ENCODE measurements at regions not wholly inside any gene's neighbourhood (a gene's known extent, or its start where the extent isn't known, plus 50 kb on each side); places are given as distances from the start of the nearest gene placed in this dataset.
"Not testable (repeated sequence)": the region's sequence is repeated elsewhere in the genome, so short reads cannot be mapped to it uniquely, and the experiment has no call there.

GRCh38 chr1:37175666-37176215 is 141.4 kb upstream of the GRIK3 start:
- no peak overlapping the region for H3K4me3 ChIP-seq (ENCODE audit: low read length in 2 of 2)
- ATAC-seq (ENCODE audit: low FRiP score): no peak
- H3K4me1 ChIP-seq (ENCODE audit: control insufficient read depth in 1 of 2, insufficient read depth in 2 of 2, low read length in 2 of 2): no peaks in the 10 kb centered on the region
- H3K27me3 ChIP-seq (ENCODE audit: control insufficient read depth in 1 of 2, insufficient read depth in 2 of 2, low read length in 1 of 2): no peaks in the 10 kb centered on the region
- no peaks in the 10 kb centered on the region for H3K9me3 ChIP-seq (ENCODE audit: control insufficient read depth, low read length)
- DNase-seq: no peak
- no peaks in the 10 kb centered on the region for H3K36me3 ChIP-seq (ENCODE audit: control insufficient read depth in 1 of 2, insufficient read depth in 2 of 2, low read length in 1 of 2)
- intact Hi-C loops (cut with DNase I): no loop called here
- H3K27ac ChIP-seq (ENCODE audit: low read depth in 1 of 2, low read length in 2 of 2): no peak overlapping the region

- H3K27me3 ChIP-seq (ENCODE audit: control insufficient read depth in 1 of 2, insufficient read depth in 2 of 2, low read length in 1 of 2): no peaks in the 10 kb centered on the region
- no peak for ATAC-seq (ENCODE audit: low FRiP score)
- intact Hi-C loops (cut with DNase I): no loop called here
- DNase-seq: no peak
- 53 to 87% methylated on average over 1 of the region's 1 CpG for WGBS, 2 donors
- H3K9me3 ChIP-seq (ENCODE audit: control insufficient read depth, low read length): no peaks in the 10 kb centered on the region
- no peaks in the 10 kb centered on the region for H3K36me3 ChIP-seq (ENCODE audit: control insufficient read depth in 1 of 2, insufficient read depth in 2 of 2, low read length in 1 of 2)
- no peak overlapping the region for H3K27ac ChIP-seq (ENCODE audit: low read depth in 1 of 2, low read length in 2 of 2)
- H3K4me1 ChIP-seq (ENCODE audit: control insufficient read depth in 1 of 2, insufficient read depth in 2 of 2, low read length in 2 of 2): no peaks in the 10 kb centered on the region
- no peak overlapping the region for H3K4me3 ChIP-seq (ENCODE audit: low read length in 2 of 2)
Measured at GRCh38 chr1:37176269-37176668, 142.0 kb upstream of the GRIK3 start.

GRCh38 chr1:37177230-37177864 is 143.0 kb upstream of the GRIK3 start:
- Histone ChIP-seq H3K27ac (ENCODE audit: low read depth in 1 of 2, low read length in 2 of 2) (no peak overlapping the region), H3K9me3 (ENCODE audit: control insufficient read depth, low read length) (peaks cover 4% of the 10 kb centered on the region), H3K4me3 (ENCODE audit: low read length in 2 of 2) (no peak overlapping the region), H3K36me3 (ENCODE audit: control insufficient read depth in 1 of 2, insufficient read depth in 2 of 2, low read length in 1 of 2) (no peaks in the 10 kb centered on the region), H3K27me3 (ENCODE audit: control insufficient read depth in 1 of 2, insufficient read depth in 2 of 2, low read length in 1 of 2) (no peaks in the 10 kb centered on the region), H3K4me1 (ENCODE audit: control insufficient read depth in 1 of 2, insufficient read depth in 2 of 2, low read length in 2 of 2) (no peaks in the 10 kb centered on the region)
- ATAC-seq (ENCODE audit: low FRiP score): no peak
- WGBS, 2 donors: 61 to 62% methylated on average over 10 of the region's 10 CpGs
- intact Hi-C loops (cut with DNase I): no loop called here
- no peak for DNase-seq

- WGBS, 2 donors: 50 to 51% methylated on average over 5 of the region's 5 CpGs
- no peak overlapping the region for H3K4me3 ChIP-seq (ENCODE audit: low read length in 2 of 2)
Measured at GRCh38 chr1:37181425-37181824, 147.1 kb upstream of the GRIK3 start.

GRCh38 chr1:37184789-37185188 is 150.5 kb upstream of the GRIK3 start:
- DNase-seq: no peak
- Histone ChIP-seq H3K4me1 (ENCODE audit: control insufficient read depth in 1 of 2, insufficient read depth in 2 of 2, low read length in 2 of 2) (no peaks in the 10 kb centered on the region), H3K36me3 (ENCODE audit: control insufficient read depth in 1 of 2, insufficient read depth in 2 of 2, low read length in 1 of 2) (no peaks in the 10 kb centered on the region), H3K4me3 (ENCODE audit: low read length in 2 of 2) (no peak overlapping the region), H3K27me3 (ENCODE audit: control insufficient read depth in 1 of 2, insufficient read depth in 2 of 2, low read length in 1 of 2) (no peaks in the 10 kb centered on the region), H3K9me3 (ENCODE audit: control insufficient read depth, low read length) (peaks cover 4% of the 10 kb centered on the region), H3K27ac (ENCODE audit: low read depth in 1 of 2, low read length in 2 of 2) (no peak overlapping the region)
- 47 to 49% methylated on average over 1 of the region's 1 CpG for WGBS, 2 donors
- ATAC-seq (ENCODE audit: low FRiP score): no peak
- intact Hi-C loops (cut with DNase I): no loop called here

More at GRCh38 chr1:37181425-37181824, 147.1 kb upstream of the GRIK3 start:
- Histone ChIP-seq H3K36me3 (ENCODE audit: control insufficient read depth in 1 of 2, insufficient read depth in 2 of 2, low read length in 1 of 2) (no peaks in the 10 kb centered on the region), H3K9me3 (ENCODE audit: control insufficient read depth, low read length) (peaks cover 4% of the 10 kb centered on the region), H3K27ac (ENCODE audit: low read depth in 1 of 2, low read length in 2 of 2) (no peak overlapping the region), H3K4me1 (ENCODE audit: control insufficient read depth in 1 of 2, insufficient read depth in 2 of 2, low read length in 2 of 2) (no peaks in the 10 kb centered on the region), H3K27me3 (ENCODE audit: control insufficient read depth in 1 of 2, insufficient read depth in 2 of 2, low read length in 1 of 2) (no peaks in the 10 kb centered on the region)
- ATAC-seq (ENCODE audit: low FRiP score): no peak
- intact Hi-C loops (cut with DNase I): no loop called here
- DNase-seq: no peak

- 79 to 83% methylated on average over 1 of the region's 1 CpG for WGBS, 2 donors
- H3K27me3 ChIP-seq (ENCODE audit: control insufficient read depth in 1 of 2, insufficient read depth in 2 of 2, low read length in 1 of 2): no peaks in the 10 kb centered on the region
- intact Hi-C loops (cut with DNase I): no loop called here
- DNase-seq: no peak
- no peak overlapping the region for H3K27ac ChIP-seq (ENCODE audit: low read depth in 1 of 2, low read length in 2 of 2)
- no peak overlapping the region for H3K4me3 ChIP-seq (ENCODE audit: low read length in 2 of 2)
- no peak for ATAC-seq (ENCODE audit: low FRiP score)
- no peaks in the 10 kb centered on the region for H3K36me3 ChIP-seq (ENCODE audit: control insufficient read depth in 1 of 2, insufficient read depth in 2 of 2, low read length in 1 of 2)
- peaks cover 6% of the 10 kb centered on the region for H3K9me3 ChIP-seq (ENCODE audit: control insufficient read depth, low read length)
- H3K4me1 ChIP-seq (ENCODE audit: control insufficient read depth in 1 of 2, insufficient read depth in 2 of 2, low read length in 2 of 2): no peaks in the 10 kb centered on the region
Measured at GRCh38 chr1:37186246-37186756, 152.0 kb upstream of the GRIK3 start.

GRCh38 chr1:37189111-37189510 is 154.8 kb upstream of the GRIK3 start:
- Histone ChIP-seq H3K4me1 (ENCODE audit: control insufficient read depth in 1 of 2, insufficient read depth in 2 of 2, low read length in 2 of 2) (no peaks in the 10 kb centered on the region), H3K27me3 (ENCODE audit: control insufficient read depth in 1 of 2, insufficient read depth in 2 of 2, low read length in 1 of 2) (no peaks in the 10 kb centered on the region), H3K9me3 (ENCODE audit: control insufficient read depth, low read length) (peaks cover 3% of the 10 kb centered on the region), H3K36me3 (ENCODE audit: control insufficient read depth in 1 of 2, insufficient read depth in 2 of 2, low read length in 1 of 2) (no peaks in the 10 kb centered on the region), H3K4me3 (ENCODE audit: low read length in 2 of 2) (no peak overlapping the region), H3K27ac (ENCODE audit: low read depth in 1 of 2, low read length in 2 of 2) (no peak overlapping the region)
- ATAC-seq (ENCODE audit: low FRiP score) (no peak), DNase-seq (no peak)
- intact Hi-C loops (cut with DNase I): no loop called here
- 28 to 36% methylated on average over 3 of the region's 3 CpGs for WGBS, 2 donors

- peaks cover 4% of the 10 kb centered on the region for H3K9me3 ChIP-seq (ENCODE audit: control insufficient read depth, low read length)
- WGBS, 2 donors: 43 to 59% methylated on average over 3 of the region's 3 CpGs
- H3K36me3 ChIP-seq (ENCODE audit: control insufficient read depth in 1 of 2, insufficient read depth in 2 of 2, low read length in 1 of 2): no peaks in the 10 kb centered on the region
- no peaks in the 10 kb centered on the region for H3K4me1 ChIP-seq (ENCODE audit: control insufficient read depth in 1 of 2, insufficient read depth in 2 of 2, low read length in 2 of 2)
- H3K27ac ChIP-seq (ENCODE audit: low read depth in 1 of 2, low read length in 2 of 2): no peak overlapping the region
- intact Hi-C loops (cut with DNase I): no loop called here
- no peak overlapping the region for H3K4me3 ChIP-seq (ENCODE audit: low read length in 2 of 2)
- DNase-seq (no peak), ATAC-seq (ENCODE audit: low FRiP score) (no peak)
- H3K27me3 ChIP-seq (ENCODE audit: control insufficient read depth in 1 of 2, insufficient read depth in 2 of 2, low read length in 1 of 2): no peaks in the 10 kb centered on the region
Measured at GRCh38 chr1:37197411-37197810, 163.1 kb upstream of the GRIK3 start.

GRCh38 chr1:37214305-37214704 is 180.0 kb upstream of the GRIK3 start:
- H3K27ac ChIP-seq (ENCODE audit: low read depth in 1 of 2, low read length in 2 of 2); intact Hi-C loops (cut with DNase I); ATAC-seq (ENCODE audit: low FRiP score); H3K36me3 ChIP-seq (ENCODE audit: control insufficient read depth in 1 of 2, insufficient read depth in 2 of 2, low read length in 1 of 2); H3K4me3 ChIP-seq (ENCODE audit: low read length in 2 of 2); H3K27me3 ChIP-seq (ENCODE audit: control insufficient read depth in 1 of 2, insufficient read depth in 2 of 2, low read length in 1 of 2); H3K4me1 ChIP-seq (ENCODE audit: control insufficient read depth in 1 of 2, insufficient read depth in 2 of 2, low read length in 2 of 2); DNase-seq; H3K9me3 ChIP-seq (ENCODE audit: control insufficient read depth, low read length): not testable (repeated sequence)
- 30 to 44% methylated on average over 5 of the region's 5 CpGs for WGBS, 2 donors
